ENCODE measurements at regions not wholly inside any gene's neighbourhood (a gene's known extent, or its start where the extent isn't known, plus 50 kb on each side); places are given as distances from the start of the nearest gene placed in this dataset.
"Not testable (repeated sequence)": the region's sequence is repeated elsewhere in the genome, so short reads cannot be mapped to it uniquely, and the experiment has no call there.

GRCh38 chr7:81854518-81854917 is 84.7 kb upstream of the HGF start:
- DNase-seq, result no peak
- H3K4me1 Mint-ChIP-seq, result no peaks in the 10 kb centered on the region
- no peaks in the 10 kb centered on the region for H3K27me3 Mint-ChIP-seq
- peaks cover 5% of the 10 kb centered on the region for H3K9me3 Mint-ChIP-seq
- no peak overlapping the region for H3K4me3 Mint-ChIP-seq
- CTCF ChIA-PET, result no interaction called here
- no peak overlapping the region for H3K27ac Mint-ChIP-seq
- H3K36me3 Mint-ChIP-seq, result no peaks in the 10 kb centered on the region

- H3K36me3 Mint-ChIP-seq, result no peaks in the 10 kb centered on the region
- H3K27ac Mint-ChIP-seq, result no peak overlapping the region
- no peaks in the 10 kb centered on the region for H3K4me1 Mint-ChIP-seq
- DNase-seq, result no peak
- H3K4me3 Mint-ChIP-seq, result no peak overlapping the region
- H3K9me3 Mint-ChIP-seq, result no peaks in the 10 kb centered on the region
- no peaks in the 10 kb centered on the region for H3K27me3 Mint-ChIP-seq
- CTCF ChIA-PET, result no interaction called here
These were observed 82.9 kb upstream of the HGF start for GRCh38 chr7:81852701-81853100.

GRCh38 chr7:81851413-81851812 is 81.6 kb upstream of the HGF start:
- CTCF ChIA-PET, result no interaction called here
- H3K9me3 Mint-ChIP-seq, result no peaks in the 10 kb centered on the region
- no peak overlapping the region for H3K27ac Mint-ChIP-seq
- H3K4me3 Mint-ChIP-seq, result no peak overlapping the region
- no peaks in the 10 kb centered on the region for H3K27me3 Mint-ChIP-seq
- DNase-seq, result no peak
- H3K36me3 Mint-ChIP-seq, result no peaks in the 10 kb centered on the region
- no peaks in the 10 kb centered on the region for H3K4me1 Mint-ChIP-seq

GRCh38 chr7:81846398-81846797 is 76.6 kb upstream of the HGF start:
- H3K9me3 Mint-ChIP-seq, result peaks cover 6% of the 10 kb centered on the region
- no peaks in the 10 kb centered on the region for H3K27me3 Mint-ChIP-seq
- H3K36me3 Mint-ChIP-seq, result no peaks in the 10 kb centered on the region
- no peak overlapping the region for H3K4me3 Mint-ChIP-seq
- CTCF ChIA-PET, result no interaction called here
- DNase-seq, result no peak
- H3K27ac Mint-ChIP-seq, result no peak overlapping the region
- H3K4me1 Mint-ChIP-seq, result no peaks in the 10 kb centered on the region

- no peak for DNase-seq
- H3K4me3 Mint-ChIP-seq, result no peak overlapping the region
- H3K4me1 Mint-ChIP-seq, result no peaks in the 10 kb centered on the region
- H3K36me3 Mint-ChIP-seq, result no peaks in the 10 kb centered on the region
- no peak overlapping the region for H3K27ac Mint-ChIP-seq
- peaks cover 6% of the 10 kb centered on the region for H3K9me3 Mint-ChIP-seq
- CTCF ChIA-PET, result no interaction called here
- no peaks in the 10 kb centered on the region for H3K27me3 Mint-ChIP-seq
These were observed 75.9 kb upstream of the HGF start for GRCh38 chr7:81845744-81846241.

- H3K27me3 Mint-ChIP-seq, H3K4me1 Mint-ChIP-seq, H3K4me3 Mint-ChIP-seq, H3K36me3 Mint-ChIP-seq, H3K27ac Mint-ChIP-seq, CTCF ChIA-PET, DNase-seq, H3K9me3 Mint-ChIP-seq: not testable (repeated sequence)
These were observed 73.8 kb upstream of the HGF start for GRCh38 chr7:81843657-81844056.

- Mint-ChIP-seq H3K27me3 (no peaks in the 10 kb centered on the region), H3K36me3 (no peaks in the 10 kb centered on the region), H3K4me3 (no peak overlapping the region), H3K9me3 (peaks cover 6% of the 10 kb centered on the region), H3K27ac (no peak overlapping the region), H3K4me1 (no peaks in the 10 kb centered on the region)
- CTCF ChIA-PET, result no interaction called here
- no peak for DNase-seq
These were observed 72.5 kb upstream of the HGF start for GRCh38 chr7:81842361-81842760.

GRCh38 chr7:81839708-81840369 is 70.0 kb upstream of the HGF start:
- H3K9me3 Mint-ChIP-seq, result peaks cover 4% of the 10 kb centered on the region
- H3K36me3 Mint-ChIP-seq, result no peaks in the 10 kb centered on the region
- DNase-seq, result no peak
- no peaks in the 10 kb centered on the region for H3K4me1 Mint-ChIP-seq
- H3K27me3 Mint-ChIP-seq, result no peaks in the 10 kb centered on the region
- H3K27ac Mint-ChIP-seq, result no peak overlapping the region
- CTCF ChIA-PET, result no interaction called here
- H3K4me3 Mint-ChIP-seq, result no peak overlapping the region

- CTCF ChIA-PET, result no interaction called here
- no peaks in the 10 kb centered on the region for H3K4me1 Mint-ChIP-seq
- H3K36me3 Mint-ChIP-seq, result no peaks in the 10 kb centered on the region
- no peaks in the 10 kb centered on the region for H3K27me3 Mint-ChIP-seq
- no peak overlapping the region for H3K4me3 Mint-ChIP-seq
- no peak overlapping the region for H3K27ac Mint-ChIP-seq
- no peak for DNase-seq
- H3K9me3 Mint-ChIP-seq, result peaks cover 2% of the 10 kb centered on the region
These were observed 63.6 kb upstream of the HGF start for GRCh38 chr7:81833401-81833800.

GRCh38 chr7:81831883-81832282 is 62.0 kb upstream of the HGF start:
- Mint-ChIP-seq H3K9me3 (peaks cover 7% of the 10 kb centered on the region), H3K27me3 (no peaks in the 10 kb centered on the region), H3K4me1 (no peaks in the 10 kb centered on the region), H3K27ac (no peak overlapping the region), H3K4me3 (no peak overlapping the region), H3K36me3 (no peaks in the 10 kb centered on the region)
- DNase-seq, result no peak
- CTCF ChIA-PET, result no interaction called here

GRCh38 chr7:81829511-81829910 is 59.7 kb upstream of the HGF start:
- DNase-seq, H3K4me1 Mint-ChIP-seq, H3K27ac Mint-ChIP-seq, CTCF ChIA-PET, H3K36me3 Mint-ChIP-seq, H3K9me3 Mint-ChIP-seq, H3K4me3 Mint-ChIP-seq, H3K27me3 Mint-ChIP-seq: not testable (repeated sequence)

- Mint-ChIP-seq H3K36me3 (no peaks in the 10 kb centered on the region), H3K27me3 (no peaks in the 10 kb centered on the region), H3K9me3 (peaks cover 12% of the 10 kb centered on the region), H3K4me1 (no peaks in the 10 kb centered on the region), H3K27ac (no peak overlapping the region), H3K4me3 (no peak overlapping the region)
- CTCF ChIA-PET, result no interaction called here
- DNase-seq, result no peak
These were observed 53.0 kb upstream of the HGF start for GRCh38 chr7:81822811-81823210.

- Mint-ChIP-seq H3K36me3 (no peaks in the 10 kb centered on the region), H3K9me3 (peaks cover 6% of the 10 kb centered on the region), H3K4me3 (no peak overlapping the region), H3K4me1 (no peaks in the 10 kb centered on the region), H3K27me3 (no peaks in the 10 kb centered on the region), H3K27ac (no peak overlapping the region)
- CTCF ChIA-PET, result no interaction called here
- DNase-seq, result no peak
These were observed 50.0 kb upstream of the HGF start for GRCh38 chr7:81819861-81820260.
